ENCODE measurements at regions not wholly inside any gene's neighbourhood (a gene's known extent, or its start where the extent isn't known, plus 50 kb on each side); places are given as distances from the start of the nearest gene placed in this dataset.
"Not testable (repeated sequence)": the region's sequence is repeated elsewhere in the genome, so short reads cannot be mapped to it uniquely, and the experiment has no call there.

DNA sequence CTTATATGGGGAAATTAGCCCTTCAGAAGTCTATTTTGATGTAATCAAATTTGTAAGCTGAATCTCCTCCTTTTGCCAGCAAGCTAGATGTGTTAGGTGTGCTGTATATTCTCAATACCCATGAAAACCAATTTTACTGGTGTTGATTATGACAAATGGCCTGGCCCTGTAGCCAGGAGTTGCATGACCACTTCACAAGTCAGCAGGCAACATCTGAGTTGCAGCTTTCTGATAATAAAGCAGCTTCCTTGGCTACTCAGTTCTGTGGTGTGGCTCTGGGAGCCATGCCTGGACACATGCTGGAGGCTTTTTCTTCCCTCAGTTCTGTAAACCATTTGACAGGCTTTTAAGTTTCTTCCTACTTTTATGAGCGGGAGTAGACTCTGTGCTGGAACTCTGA is 154.1 kb upstream of the CXCL13 start:
- DNase-seq, result no peak

DNA sequence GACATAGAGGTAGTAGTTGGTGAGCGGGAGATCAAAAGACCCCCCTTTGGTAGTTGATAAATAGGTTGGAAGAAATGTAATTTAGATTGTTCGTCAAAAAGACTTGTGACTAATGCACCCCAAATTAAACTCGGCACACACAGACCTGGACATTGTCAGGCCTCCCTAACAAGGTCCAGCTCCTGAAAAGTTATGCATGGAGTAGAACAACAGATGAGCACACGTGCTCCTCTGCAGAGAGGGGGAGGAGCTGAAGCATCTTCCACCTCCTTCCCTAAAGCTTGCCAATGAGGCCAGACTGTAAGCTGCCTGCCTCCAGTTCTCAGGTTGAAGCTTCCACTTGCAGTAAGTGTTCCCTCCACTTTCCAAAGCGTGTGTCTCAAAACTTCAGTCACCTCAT is 153.5 kb upstream of the CXCL13 start:
- not testable (repeated sequence) for DNase-seq

DNA sequence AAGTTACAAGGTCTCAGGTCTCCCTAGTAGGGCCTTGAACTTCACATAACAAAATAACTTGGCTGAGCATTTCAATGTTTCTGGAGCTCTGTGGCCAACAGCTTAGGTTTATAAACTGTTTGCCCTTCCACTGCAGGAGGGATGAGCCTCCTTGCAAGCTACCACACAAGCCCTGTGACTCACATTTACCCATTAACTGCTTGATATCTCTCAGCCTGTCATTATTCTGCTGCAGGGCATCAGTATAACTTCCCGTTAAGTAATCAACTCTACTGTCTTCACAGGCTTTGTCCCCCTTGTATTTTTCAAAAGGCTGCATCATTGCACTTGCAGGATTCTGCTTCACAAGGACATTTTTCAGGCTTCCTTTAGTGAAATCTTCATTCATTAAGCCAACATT is 151.7 kb upstream of the CXCL13 start:
- DNase-seq, result no peak

DNA sequence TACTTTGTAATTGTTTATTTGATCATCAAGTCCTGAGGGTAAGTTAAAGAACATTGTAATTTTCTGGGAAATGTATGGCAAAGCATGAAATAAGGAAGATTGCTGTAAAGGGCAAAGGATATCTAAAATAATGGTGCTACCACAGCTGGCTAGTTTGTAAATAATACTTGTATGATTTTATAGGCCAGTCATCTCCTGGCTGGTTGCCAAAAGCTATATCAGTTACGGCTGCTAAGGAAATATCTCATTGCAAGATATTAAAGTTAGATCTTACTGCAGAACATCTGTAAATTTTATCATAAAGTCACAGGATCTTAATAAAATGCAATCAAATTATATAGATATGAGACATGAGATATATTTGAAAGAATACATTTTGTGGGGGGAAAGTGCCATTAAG is 150.8 kb upstream of the CXCL13 start:
- peak; percentile 38 for DNase-seq

DNA sequence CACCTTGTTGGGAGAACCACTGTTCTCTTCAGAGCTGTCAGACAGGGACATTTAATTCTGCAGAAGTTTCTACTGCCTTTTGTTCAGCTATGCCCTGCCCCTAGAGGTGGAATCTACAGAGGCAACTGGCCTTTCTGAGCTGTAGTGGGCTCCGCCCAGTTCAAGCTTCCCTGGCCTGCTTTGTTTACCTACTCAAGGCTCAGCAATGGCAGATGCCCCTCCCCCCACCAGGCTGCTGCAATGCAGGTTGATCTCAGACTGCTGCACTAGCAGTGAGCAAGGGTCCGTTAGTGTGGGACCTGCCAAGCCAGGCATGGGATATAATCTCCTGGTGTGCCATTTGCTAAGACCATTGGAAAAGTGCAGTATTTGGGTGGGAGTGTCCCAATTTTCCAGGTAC is 141.5 kb upstream of the CXCL13 start:
- not testable (repeated sequence) for DNase-seq

DNA sequence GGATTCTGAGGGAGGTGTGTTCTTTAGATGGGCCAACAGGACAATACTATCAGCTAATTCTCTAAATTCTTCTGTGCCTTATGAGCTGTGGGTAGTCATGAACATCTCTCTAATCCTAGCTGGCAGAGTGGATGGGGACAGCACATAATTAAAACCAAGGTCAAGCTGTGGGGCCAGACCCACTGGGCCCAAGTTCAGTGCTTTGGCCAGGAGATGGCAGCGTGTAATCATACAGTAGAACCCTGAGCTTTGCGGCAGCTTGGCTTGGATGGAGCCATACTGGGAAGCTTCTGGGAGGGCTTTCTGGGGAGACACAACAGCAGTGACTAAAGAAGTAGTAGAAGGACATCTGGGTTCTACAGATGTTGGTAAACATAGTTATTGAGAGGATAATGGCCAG is 140.3 kb upstream of the CXCL13 start:
- peak; percentile 12 for DNase-seq

DNA sequence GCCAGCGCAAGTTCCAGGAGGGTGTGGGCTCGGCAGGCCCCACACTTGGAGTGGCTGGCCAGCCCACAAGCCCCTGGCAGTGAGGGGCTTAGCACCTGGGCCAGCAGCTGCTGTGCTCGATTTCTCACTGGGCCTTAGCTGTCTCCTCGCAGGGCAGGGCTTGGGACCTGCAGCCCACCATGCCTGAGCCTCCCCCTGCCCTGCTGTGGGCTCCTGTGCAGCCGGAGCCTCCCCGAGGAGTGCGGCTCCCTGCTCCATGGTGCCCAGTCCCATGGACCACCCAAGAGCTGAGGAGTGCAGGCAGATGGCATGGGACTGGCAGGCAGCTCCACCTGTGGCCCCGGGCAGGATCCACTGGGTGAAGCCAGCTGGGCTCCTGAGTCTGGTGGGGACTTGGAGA is 139.2 kb upstream of the CXCL13 start:
- DNase-seq, result no peak

DNA sequence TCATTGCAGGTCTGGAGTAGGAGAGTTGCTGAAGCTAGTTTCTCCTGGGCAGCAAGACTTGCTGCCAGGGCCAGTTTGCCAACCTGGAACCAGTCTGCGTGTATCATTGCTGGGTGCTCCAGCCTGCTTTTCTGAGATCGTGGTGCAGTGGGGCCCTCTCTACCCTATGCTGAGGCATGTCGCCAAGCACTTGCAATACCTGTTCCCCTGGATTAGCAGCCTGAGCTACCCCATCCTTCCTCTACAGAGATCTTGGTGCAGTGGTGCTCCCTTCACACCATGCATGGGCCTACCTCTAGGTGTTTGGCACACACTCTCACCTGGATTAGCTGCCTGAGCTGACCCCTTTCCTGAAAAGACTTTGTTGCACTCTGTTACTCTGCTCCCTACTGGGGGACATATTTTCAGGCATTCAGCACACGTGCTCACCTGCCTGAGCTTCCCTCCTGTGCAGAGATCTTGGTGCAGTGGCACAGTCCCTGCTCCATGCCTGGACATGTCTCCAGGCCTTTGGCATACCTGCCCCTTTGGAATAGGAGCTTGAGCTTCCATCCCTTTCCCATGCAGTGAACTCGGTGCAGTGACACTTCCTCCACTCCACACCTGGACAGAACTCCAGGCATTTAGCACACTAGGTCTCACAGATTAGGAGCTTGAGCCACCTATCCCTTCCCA is 133.7 kb upstream of the CXCL13 start:
- DNase-seq, result no peak

DNA sequence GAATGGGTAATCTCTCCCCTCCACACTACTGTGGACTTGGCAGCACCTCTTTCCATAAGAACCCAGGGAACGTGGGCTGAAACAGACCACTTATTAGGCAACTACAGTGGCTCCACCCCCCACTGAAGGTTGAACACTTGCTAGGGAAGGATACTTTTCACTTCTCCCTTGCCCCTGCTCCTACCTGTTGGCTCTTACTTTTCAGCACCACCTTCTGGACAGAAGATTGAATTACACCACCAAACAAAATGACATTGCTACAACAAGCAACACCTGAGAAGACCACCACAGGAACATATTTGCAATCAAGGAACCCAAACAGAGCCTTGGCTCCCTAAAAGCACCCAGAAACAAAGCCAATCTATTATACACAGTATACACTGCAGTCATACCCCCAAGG is 132.1 kb upstream of the CXCL13 start:
- peak; percentile 47 for DNase-seq

DNA sequence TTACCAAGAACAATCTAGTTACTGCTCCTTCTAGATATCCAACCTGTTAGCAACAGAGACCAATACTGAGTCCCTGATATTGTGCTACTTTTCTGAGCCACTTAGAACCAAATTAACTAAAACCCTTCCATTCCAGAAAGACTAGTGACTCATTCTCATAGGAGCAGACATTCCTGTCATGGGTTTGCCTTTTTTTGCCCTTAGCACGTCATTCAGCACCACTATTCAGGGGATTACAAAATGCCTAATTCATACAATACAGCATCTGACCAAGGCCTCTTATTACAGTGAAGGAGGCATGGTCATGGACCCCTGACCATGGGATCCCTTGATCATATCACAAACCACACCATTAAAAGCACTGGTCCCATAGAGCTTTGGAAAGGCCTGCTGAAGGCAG is 123.8 kb upstream of the CXCL13 start:
- DNase-seq, result no peak

DNA sequence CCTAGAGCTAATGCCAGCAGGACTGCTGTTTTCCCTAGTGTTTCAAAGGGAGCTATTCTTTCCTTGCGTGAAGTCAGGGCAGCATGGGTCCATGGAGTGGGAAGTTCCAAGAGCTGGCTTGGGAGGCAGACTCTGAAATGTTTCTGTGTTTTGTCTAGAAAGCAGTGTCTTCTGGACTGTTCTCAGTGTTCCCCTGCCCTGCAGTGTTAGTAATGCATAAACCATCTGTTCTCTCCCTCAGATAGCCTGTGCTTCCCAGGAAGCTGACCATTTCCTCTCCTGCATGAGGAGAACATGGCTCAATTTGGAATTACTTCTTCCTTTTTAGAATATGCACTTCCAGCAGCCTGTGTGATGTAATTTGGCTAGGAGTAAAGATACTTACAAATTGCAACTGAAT is 116.7 kb upstream of the CXCL13 start:
- DNase-seq, result peak; percentile 14

DNA sequence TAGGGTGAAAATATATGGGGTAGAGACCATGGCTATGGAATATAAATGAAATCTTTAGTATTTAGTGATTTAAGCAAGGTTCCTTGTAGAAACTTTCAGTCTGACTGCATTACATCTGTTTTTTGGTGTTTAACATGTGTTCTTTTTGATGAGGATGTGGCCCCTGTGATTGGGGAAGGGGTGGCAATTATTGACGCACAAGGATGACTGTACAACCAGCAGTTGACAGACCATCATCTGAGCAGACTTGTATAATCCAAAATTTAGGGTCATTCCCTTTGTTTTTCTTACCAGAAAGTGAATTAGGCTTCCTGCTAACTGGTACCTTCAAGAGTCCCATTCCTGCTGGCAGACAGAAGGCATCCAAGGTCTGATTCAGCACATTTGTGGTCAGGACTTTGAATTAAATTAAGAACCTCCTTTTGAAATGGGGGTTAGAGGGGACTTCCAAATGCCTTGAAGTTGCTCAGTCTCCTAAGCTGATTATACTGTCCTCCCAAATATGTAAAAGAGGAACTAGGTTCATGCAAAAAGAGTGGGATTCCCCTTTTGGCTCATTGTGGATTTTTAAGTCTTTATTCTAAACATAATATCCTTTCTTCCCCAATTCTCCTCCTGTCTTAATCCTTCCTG is 112.4 kb upstream of the CXCL13 start:
- no peak for DNase-seq

DNA sequence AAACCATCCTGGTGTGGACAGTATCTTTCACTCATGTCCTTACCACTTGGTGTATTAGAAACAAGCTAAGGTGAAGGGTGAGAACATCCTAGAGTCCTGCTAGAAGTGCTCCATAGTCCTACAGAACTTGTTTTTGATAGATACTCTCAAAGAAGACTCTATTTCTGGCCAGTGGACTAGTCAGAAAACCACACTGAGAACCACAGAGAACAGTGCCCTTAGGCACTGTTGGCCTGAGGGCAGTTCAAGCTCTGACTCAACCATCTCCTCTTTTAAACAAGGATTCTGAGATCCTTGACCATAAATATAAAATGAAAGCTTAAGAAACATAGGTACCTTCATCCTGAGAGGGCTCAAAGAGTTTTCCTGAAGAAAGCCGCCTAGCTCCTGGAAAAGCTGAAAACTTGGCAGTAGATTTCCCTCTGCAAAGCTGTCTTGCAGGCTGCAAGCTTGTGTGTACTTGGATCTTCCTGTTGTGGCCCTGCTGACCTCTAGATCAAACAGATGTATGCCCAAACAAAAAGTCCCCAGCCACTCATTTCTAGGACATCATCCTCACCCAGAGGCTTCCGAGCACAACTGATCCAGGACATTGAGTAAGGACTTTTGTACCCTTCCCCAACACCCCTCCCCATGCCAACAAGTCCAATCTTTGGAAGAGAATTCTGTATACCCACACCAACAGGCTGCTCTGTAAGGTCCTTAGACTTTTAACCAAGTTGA is 111.6 kb upstream of the CXCL13 start:
- DNase-seq, result no peak

DNA sequence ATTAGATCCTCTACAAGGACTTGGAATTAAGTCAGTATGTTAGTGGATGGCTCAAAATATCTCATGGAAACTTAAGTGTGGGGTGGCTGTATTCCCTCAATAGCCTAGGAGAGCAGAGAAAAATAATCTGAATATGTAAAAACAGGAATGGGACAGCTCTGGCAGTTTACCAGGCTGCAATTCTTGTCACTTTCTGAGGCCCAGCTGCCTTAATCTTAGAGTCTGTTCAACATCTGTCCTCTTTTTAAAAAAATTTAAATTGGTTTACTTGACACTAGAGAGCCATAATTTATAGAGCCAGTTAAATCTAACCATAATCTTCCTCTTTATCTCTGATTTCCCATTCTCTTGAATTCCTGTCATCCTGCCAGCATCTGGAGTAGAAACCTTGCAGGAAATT is 109.2 kb upstream of the CXCL13 start:
- no peak for DNase-seq

DNA sequence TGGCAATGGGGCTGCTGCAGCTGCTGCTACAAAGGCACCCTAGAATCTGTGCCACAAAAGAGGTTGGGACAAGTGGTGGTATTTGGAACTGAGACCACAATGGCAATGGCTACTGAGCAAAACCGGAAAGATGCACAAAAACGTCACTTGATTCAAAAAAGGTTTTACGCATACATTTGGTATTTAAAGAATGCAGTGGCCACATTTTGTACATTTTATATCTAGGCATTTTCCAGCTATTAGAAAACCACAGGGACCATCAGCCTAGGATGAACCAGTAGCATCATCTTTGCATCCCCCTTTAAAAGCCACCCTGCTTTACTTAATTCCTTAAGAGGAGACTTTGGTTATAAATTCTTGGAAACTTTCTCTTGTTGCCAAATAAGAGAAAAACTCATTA is 104.8 kb upstream of the CXCL13 start:
- DNase-seq, result no peak

DNA sequence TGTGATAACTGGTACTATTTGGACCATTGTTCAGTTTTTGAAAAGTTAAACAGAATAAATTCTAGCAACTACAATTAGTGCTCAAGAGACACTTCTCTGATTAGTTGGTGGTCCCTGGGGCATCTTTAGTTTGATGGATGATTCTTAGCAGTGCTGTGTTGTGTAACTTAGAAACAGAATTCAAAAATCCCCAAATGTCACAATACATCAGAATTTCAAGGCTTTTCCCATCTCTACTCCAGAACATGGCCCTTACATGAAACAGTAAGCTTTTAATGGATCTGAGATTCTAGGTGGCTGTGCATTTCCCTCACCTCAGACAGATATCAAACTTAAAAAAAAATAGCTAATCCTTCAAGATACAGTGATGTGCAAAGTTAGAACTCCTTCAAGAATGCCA is 104.4 kb upstream of the CXCL13 start:
- no peak for DNase-seq

DNA sequence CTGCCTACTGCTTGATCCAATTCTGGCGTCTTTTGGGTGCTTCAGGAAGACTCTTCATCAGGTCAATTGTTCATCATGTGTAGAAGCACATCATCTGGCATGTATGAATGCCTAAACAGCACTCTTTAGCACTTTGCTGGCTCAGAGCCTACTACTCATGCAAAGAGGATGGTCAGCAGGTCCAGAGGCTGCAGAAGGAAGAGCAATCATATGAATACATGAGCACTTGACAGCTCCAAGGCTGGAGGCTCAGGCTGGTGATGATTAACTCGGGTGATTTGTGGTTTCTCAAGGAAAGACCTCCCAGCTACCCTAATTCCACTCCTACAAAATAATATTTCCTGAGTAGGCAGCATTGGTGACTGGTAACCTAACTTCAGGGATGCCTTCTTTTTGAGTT is 103.8 kb upstream of the CXCL13 start:
- no peak for DNase-seq

DNA sequence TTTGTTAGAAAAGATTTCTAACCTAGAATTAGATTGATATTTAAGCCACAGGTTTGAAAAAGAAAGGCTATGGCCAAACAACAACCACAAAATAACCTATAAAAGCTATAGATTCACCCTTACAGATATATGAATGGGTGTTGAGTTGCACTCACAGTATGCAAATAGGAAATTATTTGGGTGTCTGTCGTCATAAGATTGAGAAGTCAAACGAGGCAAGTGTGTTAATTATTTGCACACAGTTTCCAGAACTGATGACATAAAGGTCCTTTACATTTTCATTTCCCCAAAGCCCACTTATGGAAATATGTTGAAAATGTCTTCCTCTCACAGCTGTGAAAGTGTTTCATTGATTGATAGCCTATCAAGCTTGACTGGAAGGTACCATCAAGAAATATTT is 101.2 kb upstream of the CXCL13 start:
- no peak for DNase-seq

DNA sequence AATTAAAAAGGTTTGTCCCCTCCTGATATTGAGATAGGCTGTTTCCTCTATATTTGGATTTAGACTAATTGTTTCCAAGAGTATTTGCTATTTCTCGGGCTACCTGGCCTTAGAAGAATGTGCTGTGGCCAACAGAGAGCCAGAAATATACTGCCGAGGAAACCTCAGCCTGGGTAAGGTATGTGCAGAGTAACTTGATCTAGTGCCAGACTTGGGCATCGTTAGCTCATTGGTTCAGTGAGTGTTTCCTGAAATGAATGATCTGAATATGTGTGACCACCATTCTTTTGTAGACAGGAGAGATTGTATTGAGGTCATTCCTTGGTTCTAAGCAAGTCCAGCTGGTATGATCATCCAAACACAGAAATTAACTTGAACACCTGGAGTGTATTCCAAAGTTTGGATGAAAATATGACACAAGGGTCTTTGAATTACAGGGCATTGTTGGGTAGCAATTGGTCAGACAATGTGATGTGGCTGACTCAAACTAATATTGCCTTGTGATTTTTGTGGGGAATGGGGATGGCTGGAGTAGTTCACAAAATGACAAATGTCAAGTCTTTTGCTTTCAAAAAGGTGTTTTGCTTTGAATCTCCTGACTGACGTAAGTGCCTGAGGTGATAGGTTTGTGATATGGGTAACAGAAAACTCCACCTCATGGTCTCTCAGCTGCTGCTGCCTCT is 100.2 kb upstream of the CXCL13 start:
- no peak for DNase-seq

DNA sequence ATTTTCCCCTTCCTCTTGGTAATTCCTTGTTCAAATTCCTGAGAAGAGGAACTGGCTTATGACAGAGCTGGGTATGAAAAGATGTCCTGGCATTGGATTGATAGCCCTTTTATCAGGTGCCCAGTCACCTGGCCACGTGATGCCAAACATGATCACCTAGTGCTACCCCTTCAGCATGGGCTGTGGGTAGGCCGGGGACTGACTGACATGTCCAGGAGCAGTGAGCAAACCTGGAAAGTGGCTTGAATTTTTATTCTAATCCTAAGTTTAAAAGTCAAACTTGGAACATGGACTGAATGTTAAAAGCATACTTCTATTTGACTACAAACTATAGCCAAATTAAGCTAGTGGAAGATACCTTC is 99.7 kb upstream of the CXCL13 start:
- no peak for DNase-seq

DNA sequence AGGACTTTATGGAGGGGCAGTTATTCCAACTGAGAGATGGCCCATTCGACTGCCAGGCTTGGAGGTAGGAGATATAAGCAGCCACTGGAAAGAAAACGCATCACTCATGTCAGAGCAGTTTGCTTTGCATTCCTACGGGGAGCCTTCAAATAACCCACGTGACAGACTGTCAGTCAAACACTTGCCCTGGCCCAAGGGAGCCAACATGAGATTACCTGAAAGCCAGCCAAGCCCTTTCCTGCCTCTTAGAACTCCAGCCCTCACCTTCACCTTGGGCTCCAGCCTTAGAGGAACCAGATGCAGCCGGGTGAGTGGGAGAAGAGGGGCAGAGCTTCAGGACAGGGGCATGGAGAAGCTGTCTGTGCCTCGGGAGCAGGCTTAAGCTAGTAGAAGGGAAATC is 95.3 kb upstream of the CXCL13 start:
- DNase-seq, result no peak

DNA sequence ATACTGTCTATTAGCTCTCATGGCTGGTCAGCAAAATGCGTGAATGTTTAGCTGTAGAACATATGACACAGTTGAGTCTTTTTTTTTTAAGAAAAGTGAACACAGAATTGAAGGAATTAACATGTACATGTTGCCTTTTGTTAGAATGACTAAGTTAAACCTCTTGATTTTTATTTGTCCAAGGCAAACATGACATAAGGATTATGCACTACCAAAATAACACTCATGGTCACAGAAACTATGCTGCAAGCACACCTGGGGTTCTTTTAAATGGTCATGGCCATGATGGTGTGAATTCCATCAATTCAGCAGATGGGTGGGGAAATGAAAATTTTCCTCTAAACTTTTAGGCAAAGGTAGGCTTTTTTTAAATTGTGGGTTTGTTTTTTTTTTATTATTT is 80.1 kb upstream of the CXCL13 start:
- DNase-seq, result no peak

DNA sequence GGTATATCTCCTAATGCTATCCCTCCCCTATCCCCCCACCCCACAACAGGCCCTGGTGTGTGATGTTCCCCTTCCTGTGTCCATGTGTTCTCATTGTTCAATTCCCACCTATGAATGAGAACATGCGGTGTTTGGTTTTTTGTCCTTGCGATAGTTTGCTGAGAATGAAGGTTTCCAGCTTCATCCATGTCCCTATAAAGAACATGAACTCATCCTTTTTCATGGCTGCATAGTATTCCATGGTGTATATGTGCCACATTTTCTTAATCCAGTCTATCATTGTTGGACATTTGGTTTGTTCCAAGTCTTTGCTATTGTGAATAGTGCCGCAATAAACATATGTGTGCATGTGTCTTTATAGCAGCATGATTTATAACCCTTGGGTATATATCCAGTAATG is 77.7 kb upstream of the CXCL13 start:
- not testable (repeated sequence) for DNase-seq

DNA sequence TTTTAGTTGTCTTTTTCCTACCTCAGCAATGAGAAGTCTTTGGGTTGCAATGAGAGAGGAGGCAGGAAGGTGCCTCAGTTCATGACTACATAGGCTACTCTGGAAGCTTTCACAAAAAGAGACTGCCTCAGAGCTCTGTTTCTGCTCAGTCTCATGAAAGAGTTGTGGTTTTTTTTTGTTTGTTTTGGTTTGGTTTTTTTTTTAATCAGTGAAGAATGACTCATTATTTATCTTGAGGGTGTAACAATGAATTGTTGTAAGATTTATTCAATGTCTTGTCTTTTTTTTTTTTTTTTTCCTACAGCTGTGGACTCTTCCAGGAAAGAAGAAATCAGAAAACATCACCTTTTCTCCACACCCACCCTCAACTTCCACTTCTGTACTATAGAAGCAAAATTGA is 67.5 kb upstream of the CXCL13 start:
- DNase-seq, result no peak

All from dermis blood vessel endothelial cell (primary cell).